HUDEP-2 (cell line): ENCODE measurements at regions not wholly inside any gene's neighbourhood (a gene's known extent, or its start where the extent isn't known, plus 50 kb on each side); places are given as distances from the start of the nearest gene placed in this dataset.

Experiments used
- DNase-seq, 76 experiments: peaks; one replicate each; lab custom pipeline; 2025; ENCODE audit not compliant: unreplicated experiment in 76 of 76; lab: John Stamatoyannopoulos, UW

DNA sequence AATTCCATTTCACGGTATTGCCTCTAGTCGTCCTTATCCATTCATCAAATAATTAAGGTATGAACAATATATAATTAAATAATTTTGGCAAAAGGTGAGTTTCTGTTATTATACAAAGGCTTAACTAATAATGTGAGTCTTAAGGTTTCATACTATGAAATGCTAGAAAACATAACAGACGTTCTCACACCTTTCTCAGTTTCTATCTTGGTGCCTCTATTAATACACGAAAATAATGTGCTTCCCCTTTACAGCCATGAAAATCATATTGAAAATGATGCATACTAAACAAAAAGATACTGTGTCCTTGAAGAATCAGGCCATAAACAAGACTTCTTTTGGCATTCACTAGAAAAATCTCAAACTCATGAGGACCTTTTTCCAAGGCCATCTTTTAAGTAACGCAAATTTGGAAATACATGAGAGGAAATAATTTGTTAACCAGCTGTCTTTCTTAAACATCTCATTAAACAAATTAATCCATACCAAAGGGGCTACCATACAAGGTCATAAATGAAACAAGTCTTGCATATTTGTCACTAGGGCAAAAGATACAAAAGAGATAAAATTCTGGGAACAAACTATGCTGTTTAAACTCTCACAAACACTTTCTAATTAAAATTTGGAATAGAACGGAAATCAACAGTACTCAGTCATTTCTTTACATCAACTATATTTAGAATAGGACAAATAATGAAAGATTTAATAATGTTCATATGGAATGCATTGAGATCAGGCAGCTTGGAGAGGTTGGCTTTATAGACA is 53.9 kb upstream of the CAV2 start:
- DNase-seq = no peak

DNA sequence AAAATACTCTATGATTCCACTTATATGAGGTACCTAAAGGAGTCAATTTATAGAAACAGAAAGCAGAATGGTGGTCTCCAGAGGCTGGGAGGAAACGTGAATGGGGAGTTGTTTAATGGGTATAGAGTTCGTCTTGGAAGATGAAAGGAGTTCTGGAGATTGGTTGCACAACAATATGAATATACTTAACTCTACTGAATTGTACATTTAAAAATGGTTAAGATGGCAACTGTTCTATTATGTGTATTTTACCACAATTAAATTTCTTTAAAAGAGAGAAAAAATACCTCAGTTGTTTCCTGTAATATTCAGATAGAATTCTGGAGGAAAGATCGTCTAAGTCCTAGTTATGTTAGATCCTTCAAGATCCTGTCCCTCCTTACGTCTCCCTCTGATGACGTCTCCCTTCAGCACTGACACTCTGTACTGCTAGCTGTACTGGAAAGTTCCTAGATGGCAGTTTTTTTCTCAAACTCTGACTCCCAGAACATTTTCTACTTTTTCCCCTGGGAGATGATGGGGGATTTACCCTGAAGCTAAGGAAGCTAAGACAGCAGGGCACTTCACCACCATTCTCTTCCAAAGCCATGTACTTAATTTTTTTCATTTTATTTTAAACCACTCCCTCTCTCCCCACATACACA is 53.2 kb upstream of the CAV2 start:
- no peak for DNase-seq

DNA sequence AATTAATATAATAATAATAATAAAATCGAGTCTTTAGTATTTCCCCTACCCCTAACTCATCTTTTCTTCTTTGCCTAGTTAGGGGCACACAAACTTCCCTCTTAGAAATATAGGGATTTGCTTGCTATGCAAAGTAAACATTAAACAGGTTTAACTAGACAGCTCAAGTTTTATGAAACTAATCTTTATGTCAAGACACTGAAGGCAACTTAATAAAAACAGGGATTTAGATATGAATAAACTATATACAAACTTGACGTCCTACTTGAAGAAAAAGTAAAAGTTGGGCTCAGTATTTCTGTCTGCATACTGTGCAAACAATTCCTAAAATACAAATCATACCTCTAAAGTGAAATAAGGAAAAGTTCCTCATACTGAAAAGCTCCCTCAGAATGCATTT is 52.1 kb upstream of the CAV2 start:
- DNase-seq = no peak

DNA sequence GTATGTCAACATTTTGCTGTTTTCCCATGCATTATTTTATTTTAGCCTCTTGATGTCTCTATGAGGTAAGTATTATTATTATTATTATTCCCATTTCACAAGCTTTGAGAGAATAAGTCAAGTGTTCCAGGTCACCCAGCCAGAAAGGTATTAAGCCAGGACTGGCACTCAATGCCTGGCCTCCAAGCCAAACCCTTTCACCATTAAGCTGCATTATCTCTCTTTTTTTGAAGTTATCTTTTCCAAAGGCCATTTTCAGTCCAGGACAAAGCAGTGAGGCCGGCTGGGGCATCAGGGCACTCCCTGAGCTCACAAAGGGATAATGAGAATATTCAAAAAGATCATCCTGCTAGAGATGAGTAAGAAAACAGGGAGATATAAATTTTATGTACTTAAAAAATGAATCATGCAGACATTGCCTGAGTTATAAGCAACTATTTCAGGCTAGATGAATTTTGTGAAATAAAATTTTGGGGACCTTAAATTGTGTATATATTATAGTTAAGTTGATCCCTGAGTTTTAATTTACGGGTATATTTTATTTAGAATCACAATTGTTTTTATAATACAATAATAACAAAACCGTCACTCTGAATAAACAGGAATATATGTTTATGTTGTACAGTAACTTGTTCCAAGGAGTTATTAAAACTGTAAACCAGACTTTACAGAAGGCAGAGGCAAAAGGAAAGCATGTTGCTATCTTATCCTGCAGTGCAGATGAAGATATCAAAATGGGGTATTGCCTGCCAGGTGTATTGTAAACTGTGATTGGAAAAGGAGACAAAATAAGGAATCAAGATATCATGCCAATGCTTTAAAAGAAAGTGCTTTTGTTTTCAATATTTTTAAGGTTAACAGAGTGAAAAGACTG is 51.3 kb upstream of the CAV2 start:
- DNase-seq = no peak

DNA sequence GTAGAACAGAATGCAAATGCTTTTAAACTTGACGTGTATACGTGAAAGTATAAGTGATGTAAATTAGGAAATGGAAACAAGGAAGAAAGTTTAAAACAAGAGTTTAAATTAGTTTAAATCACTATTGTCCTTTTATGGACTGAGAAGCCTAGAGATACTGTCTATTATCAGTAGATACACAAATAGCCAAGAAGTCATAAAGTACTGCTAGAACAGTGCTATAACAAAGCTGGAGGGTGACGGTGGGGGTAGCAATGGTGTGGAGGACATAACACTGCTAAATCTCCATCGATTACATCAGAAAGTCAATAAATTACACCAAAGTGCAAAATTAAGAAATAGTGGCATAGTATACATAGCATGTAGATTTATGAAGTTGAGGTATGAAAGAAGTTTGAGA is 50.1 kb upstream of the CAV2 start:
- no peak for DNase-seq
